Right lobe of liver (tissue), 6 donors: ENCODE measurements at regions not wholly inside any gene's neighbourhood (a gene's known extent, or its start where the extent isn't known, plus 50 kb on each side); places are given as distances from the start of the nearest gene placed in this dataset.

ENCODE experiments used
- ATAC-seq, 4 donors: fragments of 200-7000 bp; cut with Tn5 transposase; one replicate each; pipeline ENCODE4 v1.9.1; 2020; ENCODE audit warnings: mild to moderate bottlenecking in 4 of 4, moderate library complexity in 4 of 4
- DNase-seq, 3 donors: peaks; one replicate each; pipeline ENCODE4 v3.0.0-alpha.2; 2020
- H3K27ac ChIP-seq, 3 donors: fragments of 200-600 bp; one replicate each; pipeline ENCODE4 v1.8.0; 2022
- H3K27me3 ChIP-seq, 2 donors: fragments of 200-600 bp; one replicate each; pipeline ENCODE4 v1.8.0; 2022
- H3K36me3 ChIP-seq, 4 donors: fragments of 200-600 bp; sonication (generic) in 1 of 4; one replicate each; pipeline versions ENCODE4 v1.5.1 to v1.8.0; 2017 to 2022; ENCODE audit warnings: control low read depth in 1 of 4
- H3K4me1 ChIP-seq, 4 donors: fragments of 200-600 bp; sonication (generic) in 1 of 4; one replicate each; pipeline versions ENCODE4 v1.5.1 to v1.8.0; 2017 to 2022; ENCODE audit warnings: control low read depth in 1 of 4
- H3K4me3 ChIP-seq, 3 donors: fragments of 200-600 bp; one replicate each; pipeline ENCODE4 v1.8.0; 2022
- H3K9me3 ChIP-seq, 4 donors: fragments of 200-600 bp; sonication (generic) in 1 of 4; one replicate each; pipeline versions ENCODE4 v1.5.1 to v1.8.0; 2017 to 2022; ENCODE audit warnings: control low read depth in 1 of 4
- POLR2A ChIP-seq: fragments of 450-650 bp; IDR thresholded peaks from one replicate; pipeline ENCODE4 v1.6.1; 2017; ENCODE audit warnings: antibody characterized with exemption, mild to moderate bottlenecking
- WGBS: methylation state at CpG from one replicate; pipeline ENCODE4 v1.1.6; 2018; ENCODE audit warnings: low coverage, low lambda C conversion rate; ENCODE audit not compliant: insufficient coverage; ENCODE audit errors: missing lambda C conversion rate; 5-methylcytosine and 5-hydroxymethylcytosine counted together
- intact Hi-C, 2 donors: fragments of 100-400 bp; cut with DNase I; formaldehyde crosslinking; loops; one replicate each; pipeline versions ENCODE4 v1.11.2 to v1.14.1; 2022
- TF ChIP-seq, protein P1 (sequence below), 4 donors: fragments of 200-600 bp in 3 of 4; fragments of 450-650 bp in 1 of 4; IDR thresholded peaks; one replicate each; pipeline versions ENCODE4 v1.5.1 to v1.8.0; 2016 to 2022; ENCODE audit warnings: antibody characterized with exemption in 4 of 4, mild to moderate bottlenecking in 2 of 4
- donor health status: DM: no; HTN: yes; CAD: no.
- donor health status: DM: no; HTN: no; CAD: no.
- donor health status: DM: no; HTN: no; CAD: no.
- donor health status: DM: no; HTN: yes; CAD: no.
- donor health status: DM: no; HTN: yes; CAD: no.

- no peak for TF ChIP-seq POLR2A
- TF ChIP-seq, protein P1, sequence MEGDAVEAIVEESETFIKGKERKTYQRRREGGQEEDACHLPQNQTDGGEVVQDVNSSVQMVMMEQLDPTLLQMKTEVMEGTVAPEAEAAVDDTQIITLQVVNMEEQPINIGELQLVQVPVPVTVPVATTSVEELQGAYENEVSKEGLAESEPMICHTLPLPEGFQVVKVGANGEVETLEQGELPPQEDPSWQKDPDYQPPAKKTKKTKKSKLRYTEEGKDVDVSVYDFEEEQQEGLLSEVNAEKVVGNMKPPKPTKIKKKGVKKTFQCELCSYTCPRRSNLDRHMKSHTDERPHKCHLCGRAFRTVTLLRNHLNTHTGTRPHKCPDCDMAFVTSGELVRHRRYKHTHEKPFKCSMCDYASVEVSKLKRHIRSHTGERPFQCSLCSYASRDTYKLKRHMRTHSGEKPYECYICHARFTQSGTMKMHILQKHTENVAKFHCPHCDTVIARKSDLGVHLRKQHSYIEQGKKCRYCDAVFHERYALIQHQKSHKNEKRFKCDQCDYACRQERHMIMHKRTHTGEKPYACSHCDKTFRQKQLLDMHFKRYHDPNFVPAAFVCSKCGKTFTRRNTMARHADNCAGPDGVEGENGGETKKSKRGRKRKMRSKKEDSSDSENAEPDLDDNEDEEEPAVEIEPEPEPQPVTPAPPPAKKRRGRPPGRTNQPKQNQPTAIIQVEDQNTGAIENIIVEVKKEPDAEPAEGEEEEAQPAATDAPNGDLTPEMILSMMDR (IDR thresholded peaks at IDR 0.05): no peak
- Histone ChIP-seq H3K9me3 (no peaks in the 10 kb centered on the region), H3K27ac (no peak overlapping the region), H3K4me1 (no peaks in the 10 kb centered on the region), H3K27me3 (no peaks in the 10 kb centered on the region), H3K4me3 (no peak overlapping the region), H3K36me3 (no peaks in the 10 kb centered on the region)
- DNase-seq: no peak
- no peak for ATAC-seq
- WGBS: 8% methylated on average over 5 of the region's 14 CpGs
- intact Hi-C loops: no loop called here
Observed at GRCh38 chr12:131618303-131618658, 92.6 kb upstream of the SFSWAP start.

DNA sequence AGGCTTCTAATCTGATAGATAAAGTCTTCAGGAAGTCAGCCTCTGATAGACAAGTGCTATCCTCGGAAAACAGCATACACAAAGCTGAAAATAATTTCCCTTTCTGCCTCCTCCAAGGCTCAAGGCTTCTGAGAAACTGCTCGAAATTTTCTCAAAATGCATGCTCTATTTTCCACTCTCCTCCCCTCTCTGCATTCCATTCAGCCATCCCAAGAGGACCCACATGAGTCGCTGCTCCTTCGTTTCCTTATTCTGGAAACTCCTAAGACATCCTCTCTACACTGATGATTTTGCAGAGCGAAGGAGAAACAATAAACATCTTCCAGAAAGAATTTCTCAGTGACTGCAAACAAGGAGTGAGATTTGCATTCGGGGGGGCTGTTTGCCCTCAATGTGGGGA, 92.2 kb upstream of the SFSWAP start:
- H3K27ac ChIP-seq: no peak overlapping the region
- no peak for DNase-seq
- no peaks in the 10 kb centered on the region for H3K36me3 ChIP-seq
- H3K4me3 ChIP-seq: no peak overlapping the region
- H3K4me1 ChIP-seq: no peaks in the 10 kb centered on the region
- no peak for ATAC-seq
- intact Hi-C loops: no loop called here
- TF ChIP-seq, protein P1 (IDR thresholded peaks at IDR 0.05): no peak
- WGBS: 25% methylated on average over 6 of the region's 6 CpGs
- no peaks in the 10 kb centered on the region for H3K9me3 ChIP-seq
- no peaks in the 10 kb centered on the region for H3K27me3 ChIP-seq

DNA sequence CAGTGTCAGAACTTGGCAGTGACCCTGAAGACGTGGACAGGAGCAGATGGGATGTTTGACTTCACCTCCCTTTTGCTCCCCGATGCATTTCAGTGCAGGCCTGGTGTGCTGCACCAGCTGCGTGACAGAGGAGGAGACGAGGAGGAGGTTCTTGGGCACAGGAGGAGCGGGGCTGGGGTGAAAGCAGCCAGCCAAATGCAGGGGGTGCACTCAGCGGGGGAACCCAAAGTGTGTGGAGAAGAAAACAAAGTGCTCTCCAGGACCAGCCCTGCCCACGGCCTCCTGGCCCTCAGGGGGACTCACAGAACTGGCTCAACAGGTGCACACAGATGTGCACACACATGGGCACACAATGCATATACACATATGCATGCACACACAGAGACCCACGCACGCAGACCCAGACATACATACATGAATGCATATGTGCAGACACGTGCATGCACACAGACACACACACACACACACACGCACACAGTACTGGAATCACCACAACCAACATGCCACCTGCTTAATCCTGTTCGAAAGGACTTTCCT, 91.7 kb upstream of the SFSWAP start:
- H3K36me3 ChIP-seq: no peaks in the 10 kb centered on the region
- 37% methylated on average over 10 of the region's 12 CpGs for WGBS
- no peaks in the 10 kb centered on the region for H3K9me3 ChIP-seq
- ATAC-seq (no peak), DNase-seq (no peak)
- TF ChIP-seq, protein P1 (IDR thresholded peaks at IDR 0.05): no peak
- TF ChIP-seq POLR2A: no peak
- H3K4me1 ChIP-seq: no peaks in the 10 kb centered on the region
- intact Hi-C loops: no loop called here
- no peaks in the 10 kb centered on the region for H3K27me3 ChIP-seq
- H3K27ac ChIP-seq: no peak overlapping the region
- H3K4me3 ChIP-seq: no peak overlapping the region

GRCh38 chr12:131619736-131620506, 91.0 kb upstream of the SFSWAP start:
- H3K4me1 ChIP-seq: no peaks in the 10 kb centered on the region
- no peaks in the 10 kb centered on the region for H3K36me3 ChIP-seq
- no peak for TF ChIP-seq POLR2A
- TF ChIP-seq, protein P1 (IDR thresholded peaks at IDR 0.05): no peak
- DNase-seq (no peak), ATAC-seq (no peak)
- H3K4me3 ChIP-seq: no peak overlapping the region
- 81% methylated on average over 3 of the region's 21 CpGs for WGBS
- no peak overlapping the region for H3K27ac ChIP-seq
- H3K27me3 ChIP-seq: no peaks in the 10 kb centered on the region
- intact Hi-C loops: loop anchor here in 1 of 2 donors (10.0 kb wide), 1 partner anchor 285 kb away; no protein-coding TSS in a partner anchor
- no peaks in the 10 kb centered on the region for H3K9me3 ChIP-seq
